Effector memory CD4-positive, alpha-beta T cell (primary cell): ENCODE measurements at regions not wholly inside any gene's neighbourhood (a gene's known extent, or its start where the extent isn't known, plus 50 kb on each side); places are given as distances from the start of the nearest gene placed in this dataset.
"Not testable (repeated sequence)": the region's sequence is repeated elsewhere in the genome, so short reads cannot be mapped to it uniquely, and the experiment has no call there.

Experiments used
- DNase-seq, 3 donors: peaks; one replicate each; pipeline ENCODE4 v3.0.0-alpha.2; 2020
- H3K27ac ChIP-seq: 2 replicates; pipeline ENCODE4 v1.7.0; 2013; ENCODE audit warnings: mild to moderate bottlenecking, low read length, moderate library complexity; ENCODE audit not compliant: insufficient read depth, poor library complexity, severe bottlenecking
- H3K27me3 ChIP-seq: replicated peaks from 2 replicates; pipeline ENCODE4 v1.7.0; 2013; ENCODE audit warnings: mild to moderate bottlenecking, low read length; ENCODE audit not compliant: insufficient read depth, control insufficient read depth, poor library complexity, severe bottlenecking
- H3K36me3 ChIP-seq: 2 replicates; pipeline ENCODE4 v1.7.0; 2013; ENCODE audit warnings: mild to moderate bottlenecking, low read length, moderate library complexity; ENCODE audit not compliant: control insufficient read depth, insufficient read depth
- H3K4me1 ChIP-seq: 2 replicates; pipeline ENCODE4 v1.7.0; 2013; ENCODE audit warnings: low read length, mild to moderate bottlenecking; ENCODE audit not compliant: control insufficient read depth, insufficient read depth, poor library complexity, severe bottlenecking
- H3K4me3 ChIP-seq: 2 replicates; pipeline ENCODE4 v1.7.0; 2013; ENCODE audit warnings: low read length, low read depth, mild to moderate bottlenecking; ENCODE audit not compliant: insufficient read depth, poor library complexity, severe bottlenecking
- H3K9me3 ChIP-seq: 2 replicates; pipeline ENCODE4 v1.7.0; 2013; ENCODE audit warnings: mild to moderate bottlenecking, low read length, moderate library complexity; ENCODE audit not compliant: control insufficient read depth

GRCh38 chr3:107222907-107223306 lies 154.3 kb upstream of the CCDC54 start:
- Histone ChIP-seq H3K4me3 (no peak overlapping the region), H3K27me3 (peaks cover 3% of the 10 kb centered on the region), H3K4me1 (no peaks in the 10 kb centered on the region), H3K9me3 (no peaks in the 10 kb centered on the region), H3K27ac (no peak overlapping the region), H3K36me3 (no peaks in the 10 kb centered on the region)
- DNase-seq, result no peak

- H3K9me3 ChIP-seq, result no peaks in the 10 kb centered on the region
- H3K27ac ChIP-seq, result no peak overlapping the region
- peaks cover 3% of the 10 kb centered on the region for H3K27me3 ChIP-seq
- H3K4me3 ChIP-seq, result no peak overlapping the region
- no peak for DNase-seq
- no peaks in the 10 kb centered on the region for H3K36me3 ChIP-seq
- no peaks in the 10 kb centered on the region for H3K4me1 ChIP-seq
Observed at GRCh38 chr3:107224026-107224596, 153.1 kb upstream of the CCDC54 start.

- peaks cover 3% of the 10 kb centered on the region for H3K27me3 ChIP-seq
- H3K4me3 ChIP-seq, result no peak overlapping the region
- H3K27ac ChIP-seq, result no peak overlapping the region
- H3K4me1 ChIP-seq, result no peaks in the 10 kb centered on the region
- H3K36me3 ChIP-seq, result no peaks in the 10 kb centered on the region
- H3K9me3 ChIP-seq, result no peaks in the 10 kb centered on the region
- no peak for DNase-seq
Observed at GRCh38 chr3:107227091-107227490, 150.1 kb upstream of the CCDC54 start.

- H3K36me3 ChIP-seq, H3K27me3 ChIP-seq, H3K4me3 ChIP-seq, H3K4me1 ChIP-seq, H3K9me3 ChIP-seq, DNase-seq, H3K27ac ChIP-seq: not testable (repeated sequence)
Observed at GRCh38 chr3:107233877-107234276, 143.4 kb upstream of the CCDC54 start.

GRCh38 chr3:107235193-107235927 lies 141.9 kb upstream of the CCDC54 start:
- no peak overlapping the region for H3K27ac ChIP-seq
- H3K9me3 ChIP-seq, result no peaks in the 10 kb centered on the region
- H3K4me3 ChIP-seq, result no peak overlapping the region
- H3K27me3 ChIP-seq, result no peaks in the 10 kb centered on the region
- no peak for DNase-seq
- peaks cover 3% of the 10 kb centered on the region for H3K4me1 ChIP-seq
- H3K36me3 ChIP-seq, result no peaks in the 10 kb centered on the region

GRCh38 chr3:107235928-107236315 lies 141.3 kb upstream of the CCDC54 start:
- H3K27ac ChIP-seq, result no peak overlapping the region
- peaks cover 7% of the 10 kb centered on the region for H3K4me1 ChIP-seq
- no peaks in the 10 kb centered on the region for H3K9me3 ChIP-seq

GRCh38 chr3:107236655-107237337 lies 140.4 kb upstream of the CCDC54 start:
- no peak overlapping the region for H3K27ac ChIP-seq

More at GRCh38 chr3:107235928-107236315, 141.3 kb upstream of the CCDC54 start:
- H3K27me3 ChIP-seq, result no peaks in the 10 kb centered on the region
- no peaks in the 10 kb centered on the region for H3K36me3 ChIP-seq
- H3K4me3 ChIP-seq, result no peak overlapping the region
- DNase-seq, result peak in 1 of 3 donors; percentile 14

GRCh38 chr3:107238787-107239186 lies 138.5 kb upstream of the CCDC54 start:
- DNase-seq, result no peak
- no peak overlapping the region for H3K27ac ChIP-seq
- no peaks in the 10 kb centered on the region for H3K9me3 ChIP-seq
- H3K4me3 ChIP-seq, result no peak overlapping the region
- H3K4me1 ChIP-seq, result peaks cover 9% of the 10 kb centered on the region
- H3K27me3 ChIP-seq, result no peaks in the 10 kb centered on the region
- H3K36me3 ChIP-seq, result no peaks in the 10 kb centered on the region

More at GRCh38 chr3:107236655-107237337, 140.4 kb upstream of the CCDC54 start:
- Histone ChIP-seq H3K27me3 (no peaks in the 10 kb centered on the region), H3K4me3 (no peak overlapping the region), H3K4me1 (peaks cover 9% of the 10 kb centered on the region), H3K36me3 (no peaks in the 10 kb centered on the region), H3K9me3 (no peaks in the 10 kb centered on the region)
- DNase-seq, result no peak

GRCh38 chr3:107239703-107240102 lies 137.5 kb upstream of the CCDC54 start:
- Histone ChIP-seq H3K36me3 (no peaks in the 10 kb centered on the region), H3K27me3 (no peaks in the 10 kb centered on the region), H3K9me3 (no peaks in the 10 kb centered on the region), H3K4me3 (no peak overlapping the region), H3K4me1 (peaks cover 9% of the 10 kb centered on the region), H3K27ac (no peak overlapping the region)
- DNase-seq, result no peak
